Mammary epithelial cell (primary cell): ENCODE measurements at regions not wholly inside any gene's neighbourhood (a gene's known extent, or its start where the extent isn't known, plus 50 kb on each side); places are given as distances from the start of the nearest gene placed in this dataset.

Source experiments
- CTCF ChIP-seq, 2 donors: IDR thresholded peaks in 1 of 2; conservative IDR thresholded peaks in 1 of 2; 2 replicates each; pipeline ENCODE4 v1.5.1; 2011 to 2012; ENCODE audit warnings: inconsistent platforms in 2 of 2, low read length in 2 of 2, mild to moderate bottlenecking in 2 of 2, control low read depth in 1 of 2, low read depth in 1 of 2; ENCODE audit not compliant: insufficient read depth in 1 of 2; ENCODE audit errors: extremely low read depth in 1 of 2
- EZH2 ChIP-seq: IDR thresholded peaks from 2 replicates; pipeline ENCODE4 v1.6.1; 2012; ENCODE audit warnings: low read length, inconsistent platforms, borderline replicate concordance

GRCh38 chr1:239219679-239220078, 166.7 kb upstream of the CHRM3 start:
- TF ChIP-seq CTCF (conservative IDR thresholded peaks at IDR 0.05 in 1 of 2, IDR thresholded peaks at IDR 0.05 in 1 of 2; ENCODE audit: extremely low read depth in 1 of 2, insufficient read depth in 1 of 2, low read depth in 1 of 2, low read length in 2 of 2) (no peak), EZH2 (no peak)
